ENCODE measurements at regions not wholly inside any gene's neighbourhood (a gene's known extent, or its start where the extent isn't known, plus 50 kb on each side); places are given as distances from the start of the nearest gene placed in this dataset.
"Not testable (repeated sequence)": the region's sequence is repeated elsewhere in the genome, so short reads cannot be mapped to it uniquely, and the experiment has no call there.

DNA sequence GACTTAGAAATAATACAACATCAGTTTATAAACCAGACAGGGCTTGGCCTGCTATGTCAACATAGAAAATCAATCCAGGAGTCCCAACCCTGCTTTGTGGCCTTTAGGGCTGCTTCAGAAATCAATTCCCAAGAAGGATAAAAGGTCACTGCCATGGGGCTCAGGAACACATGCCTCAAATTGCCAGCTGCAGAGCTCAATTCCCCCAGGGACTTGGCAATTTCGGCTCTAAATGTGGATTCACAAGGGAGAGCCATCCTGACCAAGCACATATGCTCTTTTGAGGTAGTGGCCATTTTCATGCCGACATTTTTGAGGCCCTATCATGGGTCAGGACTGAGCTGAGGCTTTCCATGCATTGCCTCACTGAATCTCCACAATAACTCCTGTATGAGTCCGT, 97.5 kb downstream of the SPDYE17 start:
- TF ChIP-seq, protein P1, sequence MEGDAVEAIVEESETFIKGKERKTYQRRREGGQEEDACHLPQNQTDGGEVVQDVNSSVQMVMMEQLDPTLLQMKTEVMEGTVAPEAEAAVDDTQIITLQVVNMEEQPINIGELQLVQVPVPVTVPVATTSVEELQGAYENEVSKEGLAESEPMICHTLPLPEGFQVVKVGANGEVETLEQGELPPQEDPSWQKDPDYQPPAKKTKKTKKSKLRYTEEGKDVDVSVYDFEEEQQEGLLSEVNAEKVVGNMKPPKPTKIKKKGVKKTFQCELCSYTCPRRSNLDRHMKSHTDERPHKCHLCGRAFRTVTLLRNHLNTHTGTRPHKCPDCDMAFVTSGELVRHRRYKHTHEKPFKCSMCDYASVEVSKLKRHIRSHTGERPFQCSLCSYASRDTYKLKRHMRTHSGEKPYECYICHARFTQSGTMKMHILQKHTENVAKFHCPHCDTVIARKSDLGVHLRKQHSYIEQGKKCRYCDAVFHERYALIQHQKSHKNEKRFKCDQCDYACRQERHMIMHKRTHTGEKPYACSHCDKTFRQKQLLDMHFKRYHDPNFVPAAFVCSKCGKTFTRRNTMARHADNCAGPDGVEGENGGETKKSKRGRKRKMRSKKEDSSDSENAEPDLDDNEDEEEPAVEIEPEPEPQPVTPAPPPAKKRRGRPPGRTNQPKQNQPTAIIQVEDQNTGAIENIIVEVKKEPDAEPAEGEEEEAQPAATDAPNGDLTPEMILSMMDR (IDR thresholded peaks at IDR 0.05) = not testable (repeated sequence)
- not testable (repeated sequence) for TF ChIP-seq POLR2A (IDR thresholded peaks at IDR 0.05)

Data from heart left ventricle (tissue), 13 donors.